AG08396 (cell line): ENCODE measurements at regions not wholly inside any gene's neighbourhood (a gene's known extent, or its start where the extent isn't known, plus 50 kb on each side); places are given as distances from the start of the nearest gene placed in this dataset.

ENCODE experiments used
- DNase-seq: peaks from one replicate; pipeline ENCODE4 v3.0.0; 2012; ENCODE audit warnings: low spot score, mixed read lengths

DNA sequence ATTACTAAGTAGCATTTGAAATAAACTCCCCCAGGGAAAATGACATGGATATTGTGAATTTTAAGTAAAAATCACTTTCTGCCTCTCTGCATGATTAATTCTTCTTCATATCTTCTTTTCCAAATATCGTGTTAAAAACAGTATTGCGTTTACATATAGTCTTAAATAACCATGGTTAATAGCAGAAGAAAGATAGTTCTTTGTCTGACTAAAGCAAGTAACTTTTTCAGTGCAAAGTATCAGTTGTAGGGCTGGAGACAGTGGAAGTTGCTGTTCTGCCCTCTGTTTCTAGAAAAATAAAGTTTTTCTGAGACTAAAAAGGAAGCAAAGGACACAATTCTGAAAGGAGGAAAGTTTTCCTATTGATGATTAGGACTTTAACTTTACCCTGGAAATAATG is 330.2 kb downstream of the NDFIP2 start:
- DNase-seq: no peak

DNA sequence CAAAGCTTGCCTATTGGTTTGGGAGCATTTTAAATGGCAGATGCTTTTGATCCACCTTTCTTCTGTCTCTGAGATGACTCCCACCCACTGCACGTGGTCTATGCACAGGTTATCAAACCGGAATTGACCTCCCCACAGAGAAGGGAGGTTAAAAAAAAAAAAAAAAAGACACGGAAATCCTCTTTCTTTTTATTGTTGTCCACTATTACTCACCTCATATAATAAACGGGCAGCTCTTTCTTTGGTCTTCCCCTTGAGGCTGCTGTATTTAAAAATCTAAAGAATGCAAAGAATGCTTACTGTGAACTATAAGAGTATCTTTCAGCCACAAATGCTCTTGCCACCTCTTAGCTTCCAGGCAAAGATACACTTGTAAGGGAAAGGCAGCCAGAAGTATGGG is 329.7 kb downstream of the NDFIP2 start:
- DNase-seq: peak; percentile 54

DNA sequence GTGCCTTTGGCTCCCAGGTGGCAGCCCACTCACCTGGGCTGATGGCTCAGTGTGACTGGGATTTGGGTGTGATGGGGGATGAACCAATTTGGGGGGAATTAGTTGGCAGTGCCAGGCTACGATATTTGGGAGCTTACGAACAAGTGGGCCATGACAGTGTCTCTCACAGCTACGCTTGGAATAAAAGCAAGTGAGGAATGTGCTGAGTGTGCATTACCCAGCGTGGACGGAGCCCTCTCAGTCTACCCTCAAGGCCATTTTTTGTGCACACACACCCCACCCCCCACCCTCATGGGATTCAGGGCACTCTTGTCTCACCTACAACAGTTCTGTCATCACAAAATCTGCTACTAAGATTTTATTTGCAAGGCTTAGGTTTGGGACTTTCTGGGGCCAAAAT is 329.1 kb downstream of the NDFIP2 start:
- no peak for DNase-seq

DNA sequence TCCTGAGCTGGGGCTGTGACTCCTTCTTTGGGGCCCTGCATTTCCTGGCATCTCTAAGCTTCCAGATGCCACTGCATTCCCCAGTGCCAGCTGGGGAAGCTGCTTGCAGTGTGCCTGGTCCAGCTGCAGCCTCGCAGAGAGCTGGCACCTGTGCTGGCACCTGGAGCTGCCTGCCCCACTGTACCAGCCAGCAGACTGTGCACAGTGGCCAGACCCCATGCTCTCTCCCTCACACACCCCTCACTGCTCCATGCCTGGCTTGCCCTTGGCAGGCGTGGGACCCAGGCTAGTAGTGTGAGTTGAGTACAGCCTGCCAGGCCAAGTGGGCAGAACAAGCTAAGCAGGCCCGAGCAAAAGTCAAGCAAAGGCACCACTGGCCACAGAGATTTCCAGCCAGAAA is 327.5 kb downstream of the NDFIP2 start:
- no peak for DNase-seq

DNA sequence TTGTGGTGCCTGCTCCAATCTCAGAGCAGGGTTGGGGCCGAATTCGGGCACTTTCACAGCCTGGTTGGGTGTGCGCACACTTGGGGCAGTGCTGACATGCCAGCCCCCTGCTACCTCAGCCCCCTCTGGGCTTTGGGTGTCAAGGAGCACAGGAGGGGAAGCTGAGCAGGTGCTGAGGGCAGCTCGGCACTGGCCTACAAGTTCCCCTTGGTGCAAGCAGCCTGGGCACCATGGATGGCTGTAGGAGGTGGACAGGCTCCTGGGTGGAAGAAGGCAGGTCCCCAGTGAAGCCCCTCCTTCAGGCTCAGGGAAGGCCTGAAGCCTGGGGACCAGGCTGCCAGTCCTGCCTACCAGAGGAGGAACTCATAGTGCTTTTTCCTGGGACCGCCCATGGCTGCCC is 326.6 kb downstream of the NDFIP2 start:
- DNase-seq: no peak

DNA sequence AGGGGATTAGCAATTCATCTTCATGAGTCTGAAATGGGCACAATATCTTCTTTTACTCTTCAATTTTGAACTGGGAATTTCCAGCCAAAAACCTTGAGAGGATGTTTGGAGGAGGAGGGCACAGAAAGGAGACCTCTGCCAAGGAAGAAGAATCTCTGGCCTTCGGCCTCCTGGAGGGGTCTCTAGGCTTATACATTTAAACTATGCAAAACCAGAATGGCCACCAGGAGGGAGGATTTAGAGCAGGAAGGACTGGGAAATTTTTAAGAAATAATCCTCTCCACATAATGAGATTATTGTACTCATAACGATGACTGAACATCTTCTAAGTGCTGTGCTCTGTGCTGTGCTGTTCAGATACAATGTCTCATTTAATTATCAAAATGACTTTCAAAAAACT is 325.9 kb downstream of the NDFIP2 start:
- DNase-seq: no peak

DNA sequence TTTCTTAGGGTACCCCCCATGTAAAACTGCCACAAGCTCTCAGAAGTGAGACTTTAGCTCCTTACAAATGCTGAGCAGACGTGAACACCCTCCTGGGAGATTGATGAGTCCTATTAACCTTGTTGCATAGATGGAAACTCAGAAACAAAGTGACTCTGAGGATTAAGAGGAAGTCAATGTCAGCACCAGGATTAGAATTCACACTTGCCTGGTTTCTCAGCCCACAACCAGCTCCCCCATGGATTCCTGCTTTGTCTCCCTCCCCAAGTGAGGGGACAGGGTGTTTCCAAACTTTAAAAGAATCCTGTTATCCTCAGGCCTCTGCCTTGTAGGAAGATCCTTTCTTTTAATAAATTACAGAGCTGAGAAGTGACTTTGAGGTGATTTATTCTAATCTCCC is 324.4 kb downstream of the NDFIP2 start:
- no peak for DNase-seq

DNA sequence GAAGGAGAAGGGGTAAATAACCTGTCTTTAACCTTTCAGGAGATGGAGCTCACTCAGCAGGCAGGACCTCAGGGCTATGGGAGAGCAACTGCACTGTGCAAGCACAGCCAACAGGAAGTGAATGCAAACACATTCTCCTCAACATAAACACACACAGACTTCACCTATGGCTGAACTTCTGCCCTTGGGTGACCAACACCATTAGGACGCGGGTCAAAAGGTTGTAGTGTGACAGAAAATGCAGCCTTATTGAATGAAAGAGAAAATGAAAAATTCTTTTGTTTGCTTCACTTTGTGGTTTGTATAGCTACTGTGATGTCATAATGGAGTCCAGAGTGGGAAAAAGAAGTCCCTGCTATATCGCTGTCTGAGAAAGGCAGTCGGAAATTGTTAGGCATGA is 323.0 kb downstream of the NDFIP2 start:
- no peak for DNase-seq

DNA sequence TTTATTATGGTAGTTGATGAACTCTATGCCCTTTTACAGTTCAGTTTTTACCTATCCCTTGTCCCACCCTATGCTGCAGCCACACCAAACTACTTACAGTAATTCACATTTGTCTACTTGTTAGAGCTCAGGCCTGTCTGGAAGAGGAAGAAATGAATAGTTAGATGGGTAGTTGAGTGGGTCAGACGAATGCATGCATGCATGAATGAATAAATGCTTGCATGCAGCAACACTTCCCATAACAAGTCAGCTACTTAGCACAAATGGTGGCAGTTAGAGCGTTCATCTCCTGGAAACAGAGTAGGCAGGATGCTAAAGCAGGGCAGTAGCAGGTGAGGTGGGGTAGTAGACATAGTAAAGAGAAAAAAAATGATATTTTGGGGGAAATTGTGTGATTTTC is 322.3 kb downstream of the NDFIP2 start:
- DNase-seq: no peak

DNA sequence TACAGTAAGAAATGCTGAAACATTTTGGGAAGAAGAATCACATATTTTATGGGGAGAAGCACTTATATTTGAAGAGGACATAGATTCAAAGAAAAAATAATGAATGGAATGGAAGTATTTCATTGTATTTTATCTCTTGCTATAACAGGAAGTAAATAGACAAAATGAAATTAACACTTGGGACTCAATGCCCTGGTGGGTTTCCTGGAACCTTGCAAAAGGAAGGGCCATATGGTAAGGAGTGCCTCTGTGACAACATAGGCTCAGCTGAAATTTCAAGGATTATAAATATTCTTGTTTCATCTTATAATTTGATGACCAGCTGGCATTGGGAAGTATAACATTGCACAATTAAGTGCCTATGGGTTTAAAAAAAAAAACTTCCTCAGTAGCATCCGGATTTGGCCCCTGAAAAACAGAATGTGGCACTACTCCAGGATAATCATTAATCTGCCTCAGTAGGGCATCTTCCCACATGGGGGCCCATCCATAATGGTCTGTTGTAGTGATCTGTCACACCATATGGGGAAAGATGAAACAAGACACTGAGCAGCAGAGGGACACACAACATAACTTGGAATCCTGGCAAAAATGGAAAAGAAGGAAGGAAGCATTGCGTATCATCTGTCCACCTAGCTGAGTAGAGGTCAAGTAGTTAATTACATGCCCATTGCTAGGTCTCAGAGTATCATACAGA is 321.6 kb downstream of the NDFIP2 start:
- DNase-seq: no peak

DNA sequence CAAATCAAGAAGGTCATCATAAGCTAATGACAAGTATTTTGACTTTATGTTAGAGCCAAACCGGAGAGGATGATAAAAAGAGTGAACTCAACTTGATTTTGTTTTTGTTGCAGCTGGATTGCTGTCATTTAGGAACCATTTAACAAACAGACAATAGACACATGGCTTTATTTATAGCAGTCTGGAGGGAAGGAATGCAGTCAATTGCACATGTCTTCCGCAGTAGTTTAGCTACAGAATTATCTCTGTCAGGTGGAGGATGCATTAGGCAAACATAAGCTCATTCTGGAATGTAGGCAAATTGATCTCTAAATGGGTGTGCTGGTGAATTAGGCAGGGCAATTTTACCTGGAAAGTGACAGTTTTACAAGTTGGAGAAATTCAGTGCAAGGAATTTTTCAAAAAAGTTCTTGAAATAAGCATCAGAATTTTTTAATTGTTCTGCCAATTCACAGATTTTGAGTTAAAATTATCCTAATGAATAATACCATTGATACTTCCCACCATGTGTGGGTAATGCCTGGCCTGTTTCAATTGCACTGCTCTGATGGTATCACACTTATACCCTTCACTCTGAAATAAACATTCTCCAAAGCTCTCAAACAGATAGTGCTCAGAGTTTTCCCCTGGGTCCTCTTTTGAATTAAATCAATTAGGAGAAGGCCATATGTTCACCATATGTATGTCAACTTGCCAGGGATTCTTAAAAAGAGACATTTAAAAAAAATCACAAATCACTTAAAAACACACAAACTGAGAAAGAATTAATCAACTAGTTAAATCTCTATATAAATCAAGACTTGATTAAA is 318.3 kb downstream of the NDFIP2 start:
- no peak for DNase-seq

DNA sequence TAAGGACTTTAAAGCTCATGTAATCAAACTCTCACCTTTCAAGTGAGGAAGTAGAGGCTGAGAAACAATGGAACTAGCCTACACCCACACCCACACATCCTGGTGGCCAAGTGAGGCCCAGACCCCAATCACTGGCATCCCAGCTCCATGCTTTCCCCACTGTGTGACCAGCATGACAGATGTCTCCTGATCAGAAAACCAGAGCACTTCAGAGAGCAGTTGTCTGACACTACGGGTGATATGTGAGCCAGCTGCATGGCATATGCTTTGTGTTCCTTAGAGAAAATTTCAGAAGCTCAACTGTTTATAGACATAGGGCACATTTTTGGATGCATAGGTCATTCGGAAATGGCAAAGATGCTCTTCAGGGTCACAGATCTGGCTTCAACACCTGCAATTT is 315.2 kb downstream of the NDFIP2 start:
- no peak for DNase-seq

DNA sequence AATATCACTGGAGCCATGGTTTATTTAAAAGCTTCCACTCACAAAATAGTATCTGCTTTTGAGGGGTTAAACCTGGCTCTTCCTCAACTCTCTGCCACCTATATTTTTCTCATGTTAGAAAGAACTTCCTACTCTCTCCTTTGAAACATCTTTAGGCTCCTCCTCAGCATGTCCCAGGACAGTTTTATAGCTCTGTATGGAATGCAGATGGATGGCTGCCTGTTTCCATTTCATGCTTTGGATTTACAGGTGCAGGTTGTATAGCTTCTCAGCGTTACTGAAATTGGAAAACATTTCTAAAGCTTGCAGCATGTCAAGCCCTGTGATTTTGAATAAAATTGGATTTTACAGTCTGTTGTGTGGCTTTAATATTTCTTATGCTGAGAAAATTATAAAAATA is 314.0 kb downstream of the NDFIP2 start:
- DNase-seq: no peak

DNA sequence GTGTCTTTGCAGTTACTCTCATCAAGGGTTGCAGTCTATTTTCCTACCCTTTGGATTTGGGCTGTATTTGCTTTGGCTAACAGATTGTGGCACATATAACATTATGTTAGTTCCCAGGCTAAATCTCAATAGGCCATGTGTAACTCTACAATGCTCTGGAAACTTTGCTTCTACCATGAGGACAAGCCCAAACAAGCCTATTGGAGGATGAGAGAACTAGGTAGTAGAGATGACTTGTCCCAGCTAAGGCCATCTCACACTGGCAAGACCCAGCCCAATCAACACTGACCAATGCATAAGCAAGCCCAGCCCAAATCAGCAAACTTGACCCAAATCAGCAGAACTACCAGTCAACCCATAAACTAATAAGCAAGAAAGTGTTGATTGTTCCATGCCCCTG is 311.8 kb downstream of the NDFIP2 start:
- DNase-seq: no peak

DNA sequence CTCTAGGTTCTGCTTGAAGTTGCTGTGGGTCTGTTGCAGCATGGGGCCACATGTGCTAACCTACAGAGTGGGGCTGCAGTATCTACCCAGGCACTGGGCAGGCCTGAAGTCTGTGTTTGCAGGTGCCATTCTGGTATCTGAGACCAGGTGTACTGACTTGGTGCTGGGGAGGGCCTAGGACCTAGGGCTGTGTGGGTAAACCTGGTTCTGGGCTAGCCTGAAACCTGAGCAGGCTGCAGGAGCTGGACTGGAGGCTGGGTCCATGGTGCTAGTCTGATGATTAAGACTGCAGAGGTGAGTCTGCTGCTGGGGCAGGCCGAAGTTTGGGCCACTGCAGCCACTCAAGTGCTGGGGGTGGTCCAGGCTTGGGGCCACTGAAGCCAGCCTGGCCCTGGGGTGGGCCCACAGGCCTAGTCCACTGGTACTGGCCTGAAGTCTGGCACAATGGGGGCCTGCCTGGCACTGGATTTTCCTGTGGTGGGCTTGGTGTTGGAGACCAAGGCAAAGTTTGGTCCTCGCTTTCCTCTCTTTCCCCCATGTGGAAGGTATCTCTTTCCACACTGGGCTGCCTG is 310.6 kb downstream of the NDFIP2 start:
- no peak for DNase-seq

DNA sequence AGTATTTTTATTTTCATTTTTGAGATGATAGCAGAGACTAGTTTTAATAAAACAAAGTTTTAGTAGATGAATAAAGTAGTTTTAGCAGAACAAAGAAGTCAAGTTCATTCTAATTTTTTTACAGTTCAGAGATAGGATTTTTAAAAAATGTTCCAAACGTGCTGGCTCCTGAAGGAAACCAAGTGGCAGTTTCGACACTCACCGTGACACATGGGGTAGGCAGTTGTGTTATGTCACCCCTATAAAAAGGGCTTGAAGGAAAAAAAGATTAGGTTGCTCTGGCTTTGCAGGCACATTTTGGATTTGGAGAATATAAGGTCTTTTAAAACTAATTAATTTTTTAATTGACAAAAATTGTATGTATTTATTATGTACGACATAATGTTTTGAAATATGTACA is 305.2 kb downstream of the NDFIP2 start:
- no peak for DNase-seq

DNA sequence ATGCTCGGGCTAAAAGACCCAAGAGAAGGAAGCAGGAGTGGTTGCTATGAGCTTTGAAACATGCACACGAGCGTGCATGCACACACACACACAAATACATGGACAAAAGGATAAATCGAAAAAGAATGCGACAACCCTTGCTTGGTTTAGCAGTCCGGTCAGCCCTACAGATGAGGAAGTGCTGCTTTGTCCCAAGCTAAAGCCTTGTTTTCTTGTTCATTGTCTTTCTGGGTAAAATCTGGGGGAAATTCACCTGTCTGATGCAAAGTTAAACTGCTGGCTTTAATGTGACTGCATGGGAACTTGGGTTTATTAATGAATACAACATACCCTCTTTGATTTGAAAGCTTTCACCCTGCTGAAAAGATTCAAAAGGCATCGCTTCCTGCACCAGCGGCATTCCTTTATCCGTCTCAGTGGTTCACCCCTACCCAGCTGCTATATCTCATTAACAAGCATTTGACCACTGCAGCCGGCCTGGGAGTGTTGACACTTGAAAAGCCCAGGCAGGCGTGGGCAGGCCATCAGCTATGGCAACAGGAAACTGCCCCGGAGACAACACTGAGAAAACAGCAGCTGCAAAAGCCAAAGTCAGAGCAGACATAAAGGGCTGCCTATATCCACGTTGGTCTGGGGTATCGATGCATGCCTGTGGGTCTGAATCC is 301.7 kb downstream of the NDFIP2 start:
- DNase-seq: peak; percentile 68

DNA sequence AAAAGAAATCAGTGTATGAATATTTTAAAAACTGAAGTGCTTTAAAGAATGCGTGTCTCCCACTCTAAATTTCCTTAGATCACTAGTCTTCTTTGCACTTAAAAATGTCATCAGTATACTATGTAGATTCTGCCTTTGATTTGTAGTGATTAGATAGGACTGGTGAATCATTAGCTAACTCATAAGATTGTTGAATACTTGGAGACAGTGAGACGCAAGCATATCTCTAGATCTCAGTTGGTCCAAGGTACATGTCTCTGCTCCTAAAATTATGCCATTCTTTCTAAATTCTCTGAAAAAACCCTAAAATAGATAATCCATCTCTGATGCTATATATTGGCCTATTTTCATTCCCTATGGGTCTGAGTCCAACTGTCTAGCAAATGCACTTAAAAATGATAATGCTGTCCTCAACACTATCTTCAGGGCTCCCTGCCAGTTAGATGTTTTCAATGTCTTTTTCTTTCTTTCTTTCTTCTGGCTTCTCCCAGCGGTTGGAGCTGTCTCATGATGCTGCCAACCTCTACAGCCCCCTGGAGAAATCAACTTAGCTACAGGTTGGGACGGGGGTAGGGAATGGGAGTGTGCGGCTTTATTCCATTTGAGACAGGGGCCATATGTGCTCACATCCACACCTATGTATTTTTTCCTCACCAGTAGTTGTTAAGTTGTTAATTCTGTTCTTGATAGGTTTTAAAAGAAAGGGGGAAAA is 301.0 kb downstream of the NDFIP2 start:
- DNase-seq: no peak

DNA sequence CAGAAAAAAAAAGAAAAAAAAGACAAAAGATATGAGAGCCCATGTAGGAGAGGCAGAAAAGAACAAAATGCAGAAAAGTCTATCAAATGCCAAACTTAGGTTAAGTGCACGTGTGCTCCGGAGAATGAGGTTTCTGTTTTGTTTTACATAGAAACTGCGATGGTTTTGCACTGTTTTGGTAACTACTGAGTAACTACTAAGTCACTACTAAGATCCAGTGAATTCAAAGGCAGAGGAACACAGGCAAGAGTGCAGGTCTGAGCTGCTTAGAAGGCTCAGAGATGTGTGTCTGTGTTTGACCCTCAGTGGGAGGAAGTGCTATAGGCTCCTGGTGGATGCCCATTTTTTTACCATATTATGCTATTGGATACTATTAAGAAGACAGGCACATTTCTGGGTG is 299.3 kb downstream of the NDFIP2 start:
- DNase-seq: peak; percentile 41

DNA sequence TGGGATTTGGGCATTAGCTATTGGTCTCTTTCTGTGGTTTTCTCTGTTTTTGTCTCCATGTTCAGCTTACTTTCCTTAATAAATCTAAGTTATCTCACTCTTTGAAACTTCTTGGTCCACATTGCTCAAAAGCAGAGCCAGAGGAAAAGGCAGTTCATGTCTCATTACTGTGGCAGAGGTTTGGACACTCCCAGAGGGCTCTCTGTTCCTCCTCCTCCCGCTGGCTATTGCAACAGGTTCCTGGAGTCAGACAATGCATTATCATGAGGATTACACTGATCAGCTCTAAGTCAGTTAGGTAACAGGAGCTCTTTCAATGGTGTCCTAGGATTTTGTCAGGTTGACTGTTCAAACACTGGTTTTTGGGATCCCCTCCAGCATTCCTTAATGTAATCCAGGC is 298.8 kb downstream of the NDFIP2 start:
- peak; percentile 68 for DNase-seq

DNA sequence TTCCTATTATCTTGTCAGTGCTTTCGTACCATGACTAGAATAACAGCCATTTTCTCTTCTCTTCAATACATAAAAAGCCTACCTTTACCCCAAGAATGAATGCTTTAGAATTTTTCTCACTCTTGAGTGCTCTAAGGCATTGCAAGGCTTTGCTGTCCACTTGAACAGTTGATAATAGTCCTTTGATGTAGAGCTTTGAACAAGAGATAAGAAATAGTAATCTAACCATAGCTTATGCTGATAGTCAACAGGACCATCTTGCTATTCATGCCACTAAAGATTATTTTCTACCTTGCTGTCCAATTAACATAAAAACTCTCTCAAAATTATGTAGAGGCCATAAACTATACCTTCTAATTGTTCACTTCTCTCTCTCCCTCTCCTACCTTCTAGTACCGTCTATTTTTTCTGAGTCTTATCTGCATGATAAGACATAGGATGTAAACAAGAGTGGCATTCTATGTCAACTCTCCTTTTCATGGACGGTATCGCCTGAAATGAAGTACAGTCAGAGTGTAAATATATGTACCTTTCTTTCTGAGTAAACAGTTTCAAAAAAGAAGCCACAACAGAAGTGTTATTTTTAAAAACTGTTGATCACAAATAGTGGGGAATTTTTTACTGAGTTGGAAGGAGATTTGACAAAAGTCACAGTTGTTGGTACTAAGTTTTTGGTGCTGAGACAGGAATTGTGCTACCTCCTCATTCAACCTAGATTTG is 297.9 kb downstream of the NDFIP2 start:
- no peak for DNase-seq

DNA sequence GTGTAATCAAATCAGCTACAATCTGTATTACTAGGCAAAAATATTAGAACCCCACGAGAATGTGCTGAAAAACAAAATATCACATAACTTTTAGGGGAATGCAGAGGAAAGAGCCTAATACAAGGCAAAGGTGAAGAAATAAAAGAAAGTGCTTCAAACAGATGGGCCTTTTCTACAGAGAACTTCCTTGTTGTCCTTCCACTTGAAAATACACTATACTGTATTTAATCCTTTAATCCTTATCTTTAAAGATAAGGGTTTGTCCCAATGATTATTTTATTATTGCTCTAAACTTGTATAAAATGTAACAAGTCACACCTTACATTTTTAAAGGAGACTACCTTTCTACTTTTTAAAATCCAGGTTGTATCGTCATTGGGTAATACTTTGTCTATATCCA is 296.5 kb downstream of the NDFIP2 start:
- DNase-seq: no peak
